SK-N-SH (cell line): ENCODE measurements at regions not wholly inside any gene's neighbourhood (a gene's known extent, or its start where the extent isn't known, plus 50 kb on each side); places are given as distances from the start of the nearest gene placed in this dataset.

Source experiments
- CTCF ChIA-PET: fragments of 300-600, 350-600 bp; formaldehyde crosslinking; extraction: SDS; loops from one replicate; lab custom pipeline; 2021; lab: Yijun Ruan, JAX
- POLR2A ChIA-PET: fragments of 350-600 bp; sonication (Branson Sonifier 250); formaldehyde crosslinking; extraction: SDS; loops from one replicate; lab custom pipeline; 2020; ENCODE audit warnings: antibody characterized with exemption, inconsistent platforms; lab: Yijun Ruan, JAX
- DNase-seq: peaks from one replicate; pipeline ENCODE4 v3.0.0; 2012
- H2AFZ ChIP-seq: fragments of 200-600 bp; sonication (generic); 2 replicates; pipeline ENCODE4 v1.8.1; 2016; ENCODE audit warnings: antibody characterized with exemption, mild to moderate bottlenecking, low read depth
- H3F3A ChIP-seq: fragments of 200-600 bp; sonication (generic); replicated peaks from 2 replicates; pipeline ENCODE3; 2016; ENCODE audit warnings: antibody characterized with exemption, mild to moderate bottlenecking; ENCODE audit not compliant: insufficient read depth
- H3K27ac ChIP-seq, 2 experiments: fragments of 200-500 bp in 1 of 2; fragments of 200-600 bp in 1 of 2; sonication (Bioruptor generic) in 1 of 2; sonication (generic), shearing (Covaris generic) in 1 of 2; 2 replicates each; pipeline versions ENCODE4 v1.5.1 to v1.6.1; 2014 to 2016; ENCODE audit warnings: low read depth in 2 of 2, inconsistent platforms in 1 of 2, low read length in 1 of 2, mild to moderate bottlenecking in 1 of 2, mixed read lengths in 1 of 2
- H3K27me3 ChIP-seq: fragments of 200-600 bp; sonication (generic), shearing (Covaris generic); 2 replicates; pipeline ENCODE4 v1.6.1; 2016; ENCODE audit warnings: mixed run types; ENCODE audit not compliant: insufficient read depth
- H3K36me3 ChIP-seq, 2 experiments: fragments of 200-500 bp in 1 of 2; fragments of 200-600 bp in 1 of 2; sonication (Bioruptor generic) in 1 of 2; sonication (generic) in 1 of 2; replicated peaks in 1 of 2; 2 replicates each; pipeline versions ENCODE3 to v1.5.1; 2014 to 2016; ENCODE audit warnings: low read length in 1 of 2, mild to moderate bottlenecking in 1 of 2; ENCODE audit not compliant: insufficient read depth in 2 of 2, control insufficient read depth in 1 of 2
- H3K4me1 ChIP-seq, 2 experiments: fragments of 200-500 bp in 1 of 2; fragments of 200-600 bp in 1 of 2; sonication (Bioruptor generic) in 1 of 2; sonication (generic), shearing (Covaris generic) in 1 of 2; 2 replicates each; pipeline versions ENCODE4 v1.5.1 to v1.6.1; 2014 to 2016; ENCODE audit warnings: low read depth in 1 of 2, low read length in 1 of 2, mixed run types in 1 of 2; ENCODE audit not compliant: insufficient read depth in 2 of 2, control insufficient read depth in 1 of 2
- H3K4me2 ChIP-seq: fragments of 200-600 bp; sonication (generic), shearing (Covaris generic); 2 replicates; pipeline ENCODE4 v1.6.1; 2017; ENCODE audit warnings: mixed run types
- H3K4me3 ChIP-seq, 2 experiments: fragments of 200-500 bp in 1 of 2; fragments of 200-600 bp in 1 of 2; sonication (Bioruptor generic) in 1 of 2; sonication (generic), shearing (Covaris generic) in 1 of 2; 2 replicates each; pipeline versions ENCODE4 v1.5.1 to v1.8.1; 2014 to 2016; ENCODE audit warnings: low read depth in 2 of 2, inconsistent platforms in 1 of 2, low read length in 1 of 2, mild to moderate bottlenecking in 1 of 2, mixed read lengths in 1 of 2, moderate library complexity in 1 of 2
- H3K79me2 ChIP-seq: fragments of 200-600 bp; sonication (generic); 2 replicates; pipeline ENCODE4 v1.8.1; 2017; ENCODE audit warnings: mild to moderate bottlenecking; ENCODE audit not compliant: insufficient read depth
- H3K9ac ChIP-seq: fragments of 200-600 bp; sonication (generic); 2 replicates; pipeline ENCODE4 v1.6.1; 2017; ENCODE audit warnings: mixed run types
- H3K9me2 ChIP-seq: fragments of 200-600 bp; sonication (generic); 2 replicates; pipeline ENCODE4 v1.6.1; 2017; ENCODE audit warnings: mixed run types
- H3K9me3 ChIP-seq: fragments of 200-600 bp; sonication (generic); 2 replicates; pipeline ENCODE4 v1.6.1; 2017; ENCODE audit warnings: mixed run types, mild to moderate bottlenecking, moderate library complexity
- H4K20me1 ChIP-seq: fragments of 200-600 bp; sonication (generic); 2 replicates; pipeline ENCODE4 v1.6.1; 2017; ENCODE audit warnings: mild to moderate bottlenecking, mixed run types; ENCODE audit not compliant: insufficient read depth
- CHD2 ChIP-seq: fragments of 150-350 bp; IDR thresholded peaks from 2 replicates; pipeline ENCODE4 v1.6.1; 2018; ENCODE audit warnings: low read length; ENCODE audit not compliant: partially characterized antibody
- EP300 ChIP-seq, 2 experiments: IDR thresholded peaks; 2 replicates each; pipeline versions ENCODE4 v1.4.0 to v1.6.1; 2012; ENCODE audit warnings: borderline replicate concordance in 1 of 2, low read depth in 1 of 2, low read length in 1 of 2
- FOXM1 ChIP-seq: IDR thresholded peaks from 2 replicates; pipeline ENCODE4 v1.4.0; 2012; ENCODE audit warnings: low read depth, mild to moderate bottlenecking
- MEF2A ChIP-seq: IDR thresholded peaks from 2 replicates; pipeline ENCODE4 v1.4.0; 2012; ENCODE audit warnings: low read depth, borderline replicate concordance
- RFX5 ChIP-seq: IDR thresholded peaks from 2 replicates; pipeline ENCODE4 v1.6.1; 2012; ENCODE audit warnings: mild to moderate bottlenecking, improper control_type of control experiment, low read length
- SIN3A ChIP-seq: IDR thresholded peaks from 2 replicates; pipeline ENCODE4 v1.6.1; 2012; ENCODE audit warnings: low read depth, mild to moderate bottlenecking, low read length, moderate library complexity, borderline replicate concordance
- SMC3 ChIP-seq: IDR thresholded peaks from 2 replicates; pipeline ENCODE4 v1.6.1; 2012; ENCODE audit warnings: low read depth, low read length, improper control_type of control experiment
- TEAD4 ChIP-seq: IDR thresholded peaks from 2 replicates; pipeline ENCODE4 v1.4.0; 2012; ENCODE audit warnings: mild to moderate bottlenecking, borderline replicate concordance; ENCODE audit not compliant: insufficient read depth
- USF2 ChIP-seq: fragments of 150-350 bp; IDR thresholded peaks from 2 replicates; pipeline ENCODE4 v1.6.1; 2017; ENCODE audit warnings: antibody characterized with exemption, low read length, low read depth, borderline replicate concordance
- WGBS: methylation state at CpG from one replicate; pipeline ENCODE4 v1.1.6; 2017; ENCODE audit warnings: low lambda C conversion rate; 5-methylcytosine and 5-hydroxymethylcytosine counted together
- TF ChIP-seq, protein P1 (sequence below): fragments of 200-600 bp; sonication (generic); IDR thresholded peaks from 2 replicates; pipeline ENCODE4 v1.6.1; 2017; ENCODE audit warnings: antibody characterized with exemption, mild to moderate bottlenecking, moderate library complexity
- TF ChIP-seq, protein P2 (sequence below): IDR thresholded peaks from 2 replicates; pipeline ENCODE4; 2012
- TF ChIP-seq, protein P3 (sequence below): fragments of 150-350 bp; IDR thresholded peaks from 2 replicates; pipeline ENCODE4 v1.6.1; 2016; ENCODE audit warnings: mild to moderate bottlenecking, low read depth, low read length

DNA sequence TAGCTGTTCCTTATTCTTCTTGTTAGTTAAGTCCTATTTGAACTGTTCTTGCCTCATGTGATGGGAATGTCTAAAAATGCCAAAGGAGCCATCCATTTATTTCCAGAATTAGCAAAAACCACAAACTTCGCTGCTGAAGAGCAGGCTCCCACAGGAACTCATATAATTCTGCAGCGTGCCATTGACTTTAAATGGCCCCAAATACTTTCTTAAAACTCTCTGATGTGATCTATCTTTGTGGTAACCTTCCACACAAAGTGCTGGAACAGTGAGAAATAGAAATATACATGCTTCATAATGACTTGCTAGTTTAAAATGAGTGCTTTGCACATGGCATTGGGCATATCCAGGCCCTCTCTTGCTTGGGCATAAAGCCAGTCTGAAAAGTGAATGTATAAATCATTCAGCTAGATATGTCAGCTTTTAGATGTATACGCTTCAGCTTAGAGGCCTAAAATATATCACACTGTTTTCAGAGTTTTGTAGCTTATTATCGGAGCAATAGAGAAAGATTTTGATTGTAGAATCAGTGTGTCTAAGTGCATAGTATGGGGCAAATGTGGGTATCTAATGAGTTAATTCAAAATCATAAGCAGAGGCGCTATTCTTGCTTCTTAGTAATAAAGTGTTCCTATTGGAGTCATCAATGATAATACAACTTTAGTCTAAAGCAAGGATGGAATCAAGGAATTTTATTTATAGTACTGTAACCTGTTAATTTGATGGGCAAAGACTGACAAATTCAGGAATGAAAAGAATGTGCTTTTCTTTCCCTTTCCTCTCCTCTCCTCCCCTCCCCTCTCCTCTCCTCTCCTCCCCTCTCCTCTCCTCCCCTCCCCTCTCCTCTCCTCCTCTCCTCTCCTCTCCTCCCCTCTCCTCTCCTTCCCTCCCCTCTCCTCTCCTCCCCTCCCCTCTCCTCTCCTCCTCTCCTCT lies 392.2 kb upstream of the ZFP42 start (continued):
- TF ChIP-seq, protein P1, sequence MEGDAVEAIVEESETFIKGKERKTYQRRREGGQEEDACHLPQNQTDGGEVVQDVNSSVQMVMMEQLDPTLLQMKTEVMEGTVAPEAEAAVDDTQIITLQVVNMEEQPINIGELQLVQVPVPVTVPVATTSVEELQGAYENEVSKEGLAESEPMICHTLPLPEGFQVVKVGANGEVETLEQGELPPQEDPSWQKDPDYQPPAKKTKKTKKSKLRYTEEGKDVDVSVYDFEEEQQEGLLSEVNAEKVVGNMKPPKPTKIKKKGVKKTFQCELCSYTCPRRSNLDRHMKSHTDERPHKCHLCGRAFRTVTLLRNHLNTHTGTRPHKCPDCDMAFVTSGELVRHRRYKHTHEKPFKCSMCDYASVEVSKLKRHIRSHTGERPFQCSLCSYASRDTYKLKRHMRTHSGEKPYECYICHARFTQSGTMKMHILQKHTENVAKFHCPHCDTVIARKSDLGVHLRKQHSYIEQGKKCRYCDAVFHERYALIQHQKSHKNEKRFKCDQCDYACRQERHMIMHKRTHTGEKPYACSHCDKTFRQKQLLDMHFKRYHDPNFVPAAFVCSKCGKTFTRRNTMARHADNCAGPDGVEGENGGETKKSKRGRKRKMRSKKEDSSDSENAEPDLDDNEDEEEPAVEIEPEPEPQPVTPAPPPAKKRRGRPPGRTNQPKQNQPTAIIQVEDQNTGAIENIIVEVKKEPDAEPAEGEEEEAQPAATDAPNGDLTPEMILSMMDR = no peak
- TF ChIP-seq, protein P2, sequence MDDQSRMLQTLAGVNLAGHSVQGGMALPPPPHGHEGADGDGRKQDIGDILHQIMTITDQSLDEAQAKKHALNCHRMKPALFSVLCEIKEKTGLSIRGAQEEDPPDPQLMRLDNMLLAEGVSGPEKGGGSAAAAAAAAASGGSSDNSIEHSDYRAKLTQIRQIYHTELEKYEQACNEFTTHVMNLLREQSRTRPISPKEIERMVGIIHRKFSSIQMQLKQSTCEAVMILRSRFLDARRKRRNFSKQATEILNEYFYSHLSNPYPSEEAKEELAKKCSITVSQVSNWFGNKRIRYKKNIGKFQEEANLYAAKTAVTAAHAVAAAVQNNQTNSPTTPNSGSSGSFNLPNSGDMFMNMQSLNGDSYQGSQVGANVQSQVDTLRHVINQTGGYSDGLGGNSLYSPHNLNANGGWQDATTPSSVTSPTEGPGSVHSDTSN = peak; percentile 69
- TF ChIP-seq RFX5 (no peak), EP300 (IDR thresholded peaks at IDR 0.05; ENCODE audit: borderline replicate concordance in 1 of 2, low read depth in 1 of 2, low read length in 1 of 2) (peak in 1 of 2 experiments; percentile 66; a peak in 2 of 4 replicates), TEAD4 (no peak), USF2 (no peak), MEF2A (peak; percentile 71), CHD2 (no peak)
- TF ChIP-seq, all 33 proteins: peak for 7

GRCh38 chr4:187604984-187605383 lies 390.6 kb upstream of the ZFP42 start:
- TF ChIP-seq SMC3 = no peak
- TF ChIP-seq, protein P3, sequence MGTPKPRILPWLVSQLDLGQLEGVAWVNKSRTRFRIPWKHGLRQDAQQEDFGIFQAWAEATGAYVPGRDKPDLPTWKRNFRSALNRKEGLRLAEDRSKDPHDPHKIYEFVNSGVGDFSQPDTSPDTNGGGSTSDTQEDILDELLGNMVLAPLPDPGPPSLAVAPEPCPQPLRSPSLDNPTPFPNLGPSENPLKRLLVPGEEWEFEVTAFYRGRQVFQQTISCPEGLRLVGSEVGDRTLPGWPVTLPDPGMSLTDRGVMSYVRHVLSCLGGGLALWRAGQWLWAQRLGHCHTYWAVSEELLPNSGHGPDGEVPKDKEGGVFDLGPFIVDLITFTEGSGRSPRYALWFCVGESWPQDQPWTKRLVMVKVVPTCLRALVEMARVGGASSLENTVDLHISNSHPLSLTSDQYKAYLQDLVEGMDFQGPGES = no peak
- TF ChIP-seq FOXM1 = no peak
- no peak for TF ChIP-seq SIN3A

More at GRCh38 chr4:187604984-187605383, 390.6 kb upstream of the ZFP42 start:
- Histone ChIP-seq H3K27ac (no peak overlapping the region), H3K9me2 (no peaks in the 10 kb centered on the region), H3K9ac (no peak overlapping the region), H2AFZ (no peak overlapping the region), H4K20me1 (no peaks in the 10 kb centered on the region), H3K4me3 (no peak overlapping the region), H3K4me2 (no peak overlapping the region), H3K4me1 (peaks cover 0 to 26% of the 10 kb centered on the region in 2 experiments; a peak in 1 of 4 replicates), H3K27me3 (no peaks in the 10 kb centered on the region), H3K36me3 (no peaks in the 10 kb centered on the region), H3K9me3 (no peaks in the 10 kb centered on the region), H3K79me2 (no peaks in the 10 kb centered on the region), H3F3A (peaks cover 23% of the 10 kb centered on the region)
- DNase-seq = no peak
- POLR2A ChIA-PET = no interaction called here
- CTCF ChIA-PET = no interaction called here
- 78% methylated on average over 9 of the region's 9 CpGs for WGBS
